ENCODE measurements at regions not wholly inside any gene's neighbourhood (a gene's known extent, or its start where the extent isn't known, plus 50 kb on each side); places are given as distances from the start of the nearest gene placed in this dataset.

- no peak for TF ChIP-seq CTCF (IDR thresholded peaks at IDR 0.05)
- no peak for ATAC-seq (ENCODE audit: insufficient number of reproducible peaks, low FRiP score, low read depth)
- no peak for DNase-seq (ENCODE audit: low spot score)
- peaks cover 0 to 5% of the 10 kb centered on the region in 2 donors for H3K4me1 ChIP-seq (ENCODE audit: control insufficient read depth in 1 of 2, low read depth in 2 of 2)
- H3K36me3 ChIP-seq = no peaks in the 10 kb centered on the region
- H3K9me3 ChIP-seq = no peaks in the 10 kb centered on the region
- H3K27me3 ChIP-seq (replicated peaks; ENCODE audit: insufficient read depth) = no peaks in the 10 kb centered on the region
- H3K27ac ChIP-seq = no peak overlapping the region
- H3K4me3 ChIP-seq = no peak overlapping the region
Measured at GRCh38 chr11:104476898-104477297, 313.0 kb upstream of the PDGFD start.

- Histone ChIP-seq H3K4me1 (ENCODE audit: control insufficient read depth in 1 of 2, low read depth in 2 of 2) (peaks cover 0 to 5% of the 10 kb centered on the region in 2 donors), H3K9me3 (no peaks in the 10 kb centered on the region), H3K27me3 (replicated peaks; ENCODE audit: insufficient read depth) (no peaks in the 10 kb centered on the region), H3K36me3 (no peaks in the 10 kb centered on the region), H3K27ac (no peak overlapping the region), H3K4me3 (no peak overlapping the region)
- ATAC-seq (ENCODE audit: insufficient number of reproducible peaks, low FRiP score, low read depth) = no peak
- DNase-seq (ENCODE audit: low spot score) = no peak
- TF ChIP-seq CTCF (IDR thresholded peaks at IDR 0.05) = no peak
Measured at GRCh38 chr11:104476454-104476853, 312.5 kb upstream of the PDGFD start.

GRCh38 chr11:104467404-104467803, 303.5 kb upstream of the PDGFD start:
- no peak for DNase-seq (ENCODE audit: low spot score)
- Histone ChIP-seq H3K36me3 (no peaks in the 10 kb centered on the region), H3K27me3 (replicated peaks; ENCODE audit: insufficient read depth) (no peaks in the 10 kb centered on the region), H3K4me1 (ENCODE audit: control insufficient read depth in 1 of 2, low read depth in 2 of 2) (no peaks in the 10 kb centered on the region), H3K9me3 (no peaks in the 10 kb centered on the region), H3K27ac (no peak overlapping the region), H3K4me3 (no peak overlapping the region)
- no peak for TF ChIP-seq CTCF (IDR thresholded peaks at IDR 0.05)
- no peak for ATAC-seq (ENCODE audit: insufficient number of reproducible peaks, low FRiP score, low read depth)

DNA sequence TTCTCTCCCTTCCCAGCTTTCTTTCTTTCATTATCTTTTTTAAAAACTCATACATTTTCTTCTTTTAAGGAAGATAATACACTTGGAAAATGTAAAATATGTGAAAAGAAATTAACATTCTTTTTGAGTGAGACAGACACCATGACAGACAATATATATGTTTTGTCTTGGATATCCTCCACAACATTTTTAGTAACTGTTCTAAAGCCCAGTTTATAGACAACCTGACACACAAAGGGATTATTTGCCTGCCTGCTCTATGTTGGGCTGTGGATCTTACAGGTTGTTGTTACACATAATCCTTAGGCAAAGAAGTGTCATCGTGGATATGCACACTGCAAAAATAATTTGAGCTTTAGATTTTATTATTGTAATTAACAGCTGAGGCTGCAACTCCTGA, 301.4 kb upstream of the PDGFD start:
- Histone ChIP-seq H3K27me3 (replicated peaks; ENCODE audit: insufficient read depth) (no peaks in the 10 kb centered on the region), H3K4me3 (no peak overlapping the region), H3K9me3 (no peaks in the 10 kb centered on the region), H3K27ac (no peak overlapping the region), H3K4me1 (ENCODE audit: control insufficient read depth in 1 of 2, low read depth in 2 of 2) (no peaks in the 10 kb centered on the region), H3K36me3 (no peaks in the 10 kb centered on the region)
- DNase-seq (ENCODE audit: low spot score) = no peak
- TF ChIP-seq CTCF (IDR thresholded peaks at IDR 0.05) = no peak
- no peak for ATAC-seq (ENCODE audit: insufficient number of reproducible peaks, low FRiP score, low read depth)

DNA sequence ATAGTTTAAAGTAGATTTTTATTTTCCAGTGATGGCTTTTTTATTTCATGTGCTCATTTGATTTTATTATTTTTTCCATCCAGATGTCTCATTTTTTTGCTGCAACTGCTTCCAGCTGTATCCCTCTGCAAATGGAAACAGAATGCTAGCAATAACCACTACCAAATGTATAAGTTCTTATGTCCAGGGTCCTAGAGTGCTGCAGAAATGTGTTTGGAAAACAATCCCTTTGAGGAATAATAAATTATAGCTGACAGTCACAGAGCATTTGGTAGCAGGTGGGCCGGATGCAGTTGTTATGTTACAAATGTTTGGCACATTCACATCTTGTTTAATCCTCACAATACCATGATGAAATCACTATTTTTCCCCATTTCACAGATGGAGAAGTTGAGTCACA, 300.7 kb upstream of the PDGFD start:
- no peak for ATAC-seq (ENCODE audit: insufficient number of reproducible peaks, low FRiP score, low read depth)
- DNase-seq (ENCODE audit: low spot score) = no peak
- Histone ChIP-seq H3K4me3 (no peak overlapping the region), H3K27me3 (replicated peaks; ENCODE audit: insufficient read depth) (no peaks in the 10 kb centered on the region), H3K4me1 (ENCODE audit: control insufficient read depth in 1 of 2, low read depth in 2 of 2) (no peaks in the 10 kb centered on the region), H3K9me3 (no peaks in the 10 kb centered on the region), H3K27ac (no peak overlapping the region), H3K36me3 (no peaks in the 10 kb centered on the region)
- no peak for TF ChIP-seq CTCF (IDR thresholded peaks at IDR 0.05)
